ACHN (cell line): ENCODE measurements at regions not wholly inside any gene's neighbourhood (a gene's known extent, or its start where the extent isn't known, plus 50 kb on each side); places are given as distances from the start of the nearest gene placed in this dataset.
A peak's percentile ranks its signal among the peaks of the same experiment; 100 is the strongest.
"Not testable (repeated sequence)": the region's sequence is repeated elsewhere in the genome, so short reads cannot be mapped to it uniquely, and the experiment has no call there.

ENCODE experiments used
- DNase-seq: peaks from one replicate; pipeline ENCODE4 v3.0.0-alpha.2; 2015
- in situ Hi-C: cut with HindIII; loops from 2 replicates; pipeline ENCODE4 v1.10.0; 2017; ENCODE audit warnings: low sequenced_read_pairs, low pct_ligation_motif_present, low pct_unique_long_range_greater_than_20kb

- DNase-seq, result peak; percentile 1
- in situ Hi-C loops, result no loop called here
These were observed 131.6 kb downstream of the RRAGC start for GRCh38 chr1:38727684-38728584.

- DNase-seq, in situ Hi-C loops: not testable (repeated sequence)
These were observed 134.1 kb downstream of the RRAGC start for GRCh38 chr1:38725321-38725961.

GRCh38 chr1:38724160-38725131 is 135.1 kb downstream of the RRAGC start:
- DNase-seq, result no peak
- in situ Hi-C loops, result no loop called here

GRCh38 chr1:38721816-38722215 is 137.8 kb downstream of the RRAGC start:
- in situ Hi-C loops, result no loop called here

GRCh38 chr1:38719880-38720279 is 139.7 kb downstream of the RRAGC start:
- no peak for DNase-seq
- in situ Hi-C loops, result no loop called here

More at GRCh38 chr1:38721816-38722215, 137.8 kb downstream of the RRAGC start:
- DNase-seq, result no peak

- in situ Hi-C loops, result no loop called here
- DNase-seq, result no peak
These were observed 141.5 kb downstream of the RRAGC start for GRCh38 chr1:38718031-38718430.

- no peak for DNase-seq
- in situ Hi-C loops, result no loop called here
These were observed 143.3 kb downstream of the RRAGC start for GRCh38 chr1:38716229-38716628.

- in situ Hi-C loops, result no loop called here
- no peak for DNase-seq
These were observed 144.2 kb downstream of the RRAGC start for GRCh38 chr1:38715415-38715814.

GRCh38 chr1:38712046-38712445 is 147.5 kb downstream of the RRAGC start:
- no peak for DNase-seq
- in situ Hi-C loops, result no loop called here

GRCh38 chr1:38708701-38709258 is 150.8 kb downstream of the RRAGC start:
- no peak for DNase-seq
- in situ Hi-C loops, result no loop called here

- in situ Hi-C loops, result no loop called here
- DNase-seq, result no peak
These were observed 158.5 kb downstream of the RRAGC start for GRCh38 chr1:38701088-38701487.

GRCh38 chr1:38700077-38700470 is 159.5 kb downstream of the RRAGC start:
- DNase-seq, result no peak
- in situ Hi-C loops, result no loop called here

GRCh38 chr1:38699330-38700076 is 160.1 kb downstream of the RRAGC start:
- DNase-seq, result no peak
- in situ Hi-C loops, result no loop called here

GRCh38 chr1:38697387-38697786 is 162.2 kb downstream of the RRAGC start:
- in situ Hi-C loops, result no loop called here
- DNase-seq, result no peak

GRCh38 chr1:38696371-38696770 is 163.2 kb downstream of the RRAGC start:
- in situ Hi-C loops, result no loop called here
- no peak for DNase-seq

- DNase-seq, result no peak
- in situ Hi-C loops, result no loop called here
These were observed 165.8 kb downstream of the RRAGC start for GRCh38 chr1:38693759-38694158.

GRCh38 chr1:38693031-38693430 is 166.5 kb downstream of the RRAGC start:
- no peak for DNase-seq
- in situ Hi-C loops, result no loop called here
